Uterus (tissue), 2 donors: ENCODE measurements at regions not wholly inside any gene's neighbourhood (a gene's known extent, or its start where the extent isn't known, plus 50 kb on each side); places are given as distances from the start of the nearest gene placed in this dataset.

Experiments
- POLR2A ChIP-seq, 2 donors: fragments of 450-650 bp; IDR thresholded peaks; one replicate each; pipeline ENCODE4 v1.6.1; 2016; ENCODE audit warnings: antibody characterized with exemption in 2 of 2, mild to moderate bottlenecking in 1 of 2, moderate library complexity in 1 of 2
- TF ChIP-seq, protein P1 (sequence below), 4 experiments: fragments of 200-600 bp in 2 of 4; fragments of 450-650 bp in 2 of 4; sonication (generic) in 2 of 4; IDR thresholded peaks; one replicate each; pipeline ENCODE4 v1.5.1; 2016 to 2019; ENCODE audit warnings: antibody characterized with exemption in 4 of 4, mild to moderate bottlenecking in 2 of 4, moderate library complexity in 1 of 4

DNA sequence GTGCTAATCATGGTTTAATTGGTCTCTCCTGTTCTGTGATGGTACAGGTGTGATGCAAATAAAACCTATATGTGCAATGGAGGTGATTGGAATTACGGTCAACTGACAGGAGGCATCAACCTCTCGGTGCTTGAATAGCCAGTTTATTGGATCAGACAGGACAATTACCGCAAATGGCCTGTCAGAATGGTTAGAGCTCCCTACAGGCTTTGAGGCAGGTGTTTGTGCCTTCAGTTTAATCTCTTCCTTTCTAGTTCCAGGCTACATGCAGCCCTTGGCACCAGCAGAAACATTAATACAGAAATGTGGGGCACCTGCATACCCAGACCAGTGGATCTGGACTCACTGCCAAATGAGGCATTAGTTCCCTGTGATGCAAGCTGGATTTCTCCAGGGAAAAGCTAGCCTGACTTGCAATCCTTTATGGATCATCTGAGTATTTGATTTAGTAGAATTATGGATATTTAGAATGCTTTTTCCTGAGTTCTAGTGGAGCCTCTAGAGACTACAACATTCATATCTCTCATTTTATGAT, 128.6 kb downstream of the MAT2B start:
- TF ChIP-seq, protein P1, sequence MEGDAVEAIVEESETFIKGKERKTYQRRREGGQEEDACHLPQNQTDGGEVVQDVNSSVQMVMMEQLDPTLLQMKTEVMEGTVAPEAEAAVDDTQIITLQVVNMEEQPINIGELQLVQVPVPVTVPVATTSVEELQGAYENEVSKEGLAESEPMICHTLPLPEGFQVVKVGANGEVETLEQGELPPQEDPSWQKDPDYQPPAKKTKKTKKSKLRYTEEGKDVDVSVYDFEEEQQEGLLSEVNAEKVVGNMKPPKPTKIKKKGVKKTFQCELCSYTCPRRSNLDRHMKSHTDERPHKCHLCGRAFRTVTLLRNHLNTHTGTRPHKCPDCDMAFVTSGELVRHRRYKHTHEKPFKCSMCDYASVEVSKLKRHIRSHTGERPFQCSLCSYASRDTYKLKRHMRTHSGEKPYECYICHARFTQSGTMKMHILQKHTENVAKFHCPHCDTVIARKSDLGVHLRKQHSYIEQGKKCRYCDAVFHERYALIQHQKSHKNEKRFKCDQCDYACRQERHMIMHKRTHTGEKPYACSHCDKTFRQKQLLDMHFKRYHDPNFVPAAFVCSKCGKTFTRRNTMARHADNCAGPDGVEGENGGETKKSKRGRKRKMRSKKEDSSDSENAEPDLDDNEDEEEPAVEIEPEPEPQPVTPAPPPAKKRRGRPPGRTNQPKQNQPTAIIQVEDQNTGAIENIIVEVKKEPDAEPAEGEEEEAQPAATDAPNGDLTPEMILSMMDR (IDR thresholded peaks at IDR 0.05), result no peak
- TF ChIP-seq POLR2A (IDR thresholded peaks at IDR 0.05), result no peak
